SK-N-SH (cell line): ENCODE measurements at regions not wholly inside any gene's neighbourhood (a gene's known extent, or its start where the extent isn't known, plus 50 kb on each side); places are given as distances from the start of the nearest gene placed in this dataset.

Experiments used
- small RNA-seq, 7 experiments: library from RNA; depleted of rRNA; stranded (forward); fragments of <200 nt; gene quantifications; one replicate each; pipeline ENCODE3, GENCODE V24; 2012

Small RNA genes in the stretch of these regions (small RNA-seq; reads per million reads assigned to genes)
- gene MIR4771-1: 0 reads per million in 7 experiments
